ENCODE measurements at regions not wholly inside any gene's neighbourhood (a gene's known extent, or its start where the extent isn't known, plus 50 kb on each side); places are given as distances from the start of the nearest gene placed in this dataset.

DNA sequence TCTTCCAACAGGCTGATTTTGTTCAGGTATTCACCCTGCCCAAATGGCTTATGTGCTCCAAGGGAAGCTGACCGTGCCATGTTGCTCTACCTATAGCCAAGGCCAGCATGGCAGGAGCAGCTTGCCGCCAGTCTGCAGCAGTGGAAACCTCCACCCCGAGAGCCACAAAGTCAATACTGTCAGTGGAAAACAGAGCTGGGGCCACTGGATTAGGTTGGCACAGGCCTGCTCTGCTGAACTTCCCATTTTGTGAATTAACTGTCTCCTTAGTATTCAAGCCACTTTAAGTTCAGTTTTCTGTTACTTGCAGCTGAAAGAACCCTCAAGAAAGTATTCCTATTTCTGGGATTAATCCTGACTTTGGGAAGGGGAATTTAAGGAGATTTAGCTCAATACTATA is 63.8 kb upstream of the XCR1 start:
- CTCF ChIA-PET (ENCODE audit: low intra/inter-chr PET ratio): no interaction called here
- Histone ChIP-seq H3K36me3 (ENCODE audit: control insufficient read depth, insufficient read depth, low read length) (no peaks in the 10 kb centered on the region), H3K4me1 (replicated peaks in 1 of 2; ENCODE audit: control insufficient read depth in 2 of 2, insufficient read depth in 2 of 2, low read length in 2 of 2) (no peaks in the 10 kb centered on the region; a peak in 1 of 5 replicates), H3K4me2 (ENCODE audit: insufficient read depth, low read length) (no peak overlapping the region), H3K27ac (ENCODE audit: extremely low read depth, low read depth, low read length) (no peak overlapping the region), H3K27me3 (ENCODE audit: control insufficient read depth in 2 of 2, insufficient read depth in 2 of 2, low read length in 2 of 2) (peaks cover 3 to 20% of the 10 kb centered on the region in 2 experiments; a peak in 4 of 5 replicates), H3K79me2 (ENCODE audit: control insufficient read depth, insufficient read depth, low read length) (no peaks in the 10 kb centered on the region), H3K9ac (ENCODE audit: insufficient read depth in 1 of 2, low read depth in 2 of 2, low read length in 2 of 2) (no peak overlapping the region), H4K20me1 (replicated peaks; ENCODE audit: control insufficient read depth, insufficient read depth, low read length) (no peaks in the 10 kb centered on the region), H3K9me3 (replicated peaks; ENCODE audit: control insufficient read depth, insufficient read depth, low read depth, low read length) (no peaks in the 10 kb centered on the region), H3K4me3 (no peak overlapping the region), H2AFZ (ENCODE audit: low read depth, low read length) (no peak overlapping the region), H3K9me1 (ENCODE audit: control insufficient read depth, insufficient read depth, low read length) (no peaks in the 10 kb centered on the region)
- no peak for FAIRE-seq
- TF ChIP-seq, protein P1, sequence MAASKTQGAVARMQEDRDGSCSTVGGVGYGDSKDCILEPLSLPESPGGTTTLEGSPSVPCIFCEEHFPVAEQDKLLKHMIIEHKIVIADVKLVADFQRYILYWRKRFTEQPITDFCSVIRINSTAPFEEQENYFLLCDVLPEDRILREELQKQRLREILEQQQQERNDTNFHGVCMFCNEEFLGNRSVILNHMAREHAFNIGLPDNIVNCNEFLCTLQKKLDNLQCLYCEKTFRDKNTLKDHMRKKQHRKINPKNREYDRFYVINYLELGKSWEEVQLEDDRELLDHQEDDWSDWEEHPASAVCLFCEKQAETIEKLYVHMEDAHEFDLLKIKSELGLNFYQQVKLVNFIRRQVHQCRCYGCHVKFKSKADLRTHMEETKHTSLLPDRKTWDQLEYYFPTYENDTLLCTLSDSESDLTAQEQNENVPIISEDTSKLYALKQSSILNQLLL (CRISPR knock-in tag; IDR thresholded peaks at IDR 0.05; ENCODE audit: borderline replicate concordance): no peak
- TF ChIP-seq CBX8 (IDR thresholded peaks at IDR 0.05; ENCODE audit: borderline replicate concordance, extremely low read depth, low read depth, low read length, poor library complexity, severe bottlenecking) (no peak), RBM14 (IDR thresholded peaks at IDR 0.05; ENCODE audit: borderline replicate concordance, insufficient read depth, low read depth, low read length) (no peak), NCOA6 (IDR thresholded peaks at IDR 0.05) (no peak), MCM3 (IDR thresholded peaks at IDR 0.05) (no peak), BRCA1 (IDR thresholded peaks at IDR 0.05) (no peak), BRCA1 (CRISPR knock-in tag; IDR thresholded peaks at IDR 0.05) (no peak), SPI1 (IDR thresholded peaks at IDR 0.05; ENCODE audit: borderline replicate concordance, low read depth, low read length) (no peak), BDP1 (IDR thresholded peaks at IDR 0.05; ENCODE audit: insufficient read depth, insufficient read length) (no peak), BCL6 (CRISPR knock-in tag; IDR thresholded peaks at IDR 0.05) (no peak)
- BruUV-seq (replicated peaks): no TSS peak
- no peak for ATAC-seq
- in situ Hi-C loops (cut with MboI) (no loop called here), intact Hi-C loops (cut with micrococcal nuclease) (no loop called here)
- DNase-seq (ENCODE audit: extremely low read depth in 1 of 4, low spot score in 3 of 4): no peak
- POLR2A ChIA-PET: interaction anchor here (0.8 kb wide), 1 partner anchor 11 kb away, joined by 4 read pairs; no protein-coding TSS in a partner anchor
- 0% methylated on average over 3 of the region's 3 CpGs for WGBS (ENCODE audit: insufficient coverage, low coverage, missing lambda C conversion rate)
